ENCODE measurements at regions not wholly inside any gene's neighbourhood (a gene's known extent, or its start where the extent isn't known, plus 50 kb on each side); places are given as distances from the start of the nearest gene placed in this dataset.

DNA sequence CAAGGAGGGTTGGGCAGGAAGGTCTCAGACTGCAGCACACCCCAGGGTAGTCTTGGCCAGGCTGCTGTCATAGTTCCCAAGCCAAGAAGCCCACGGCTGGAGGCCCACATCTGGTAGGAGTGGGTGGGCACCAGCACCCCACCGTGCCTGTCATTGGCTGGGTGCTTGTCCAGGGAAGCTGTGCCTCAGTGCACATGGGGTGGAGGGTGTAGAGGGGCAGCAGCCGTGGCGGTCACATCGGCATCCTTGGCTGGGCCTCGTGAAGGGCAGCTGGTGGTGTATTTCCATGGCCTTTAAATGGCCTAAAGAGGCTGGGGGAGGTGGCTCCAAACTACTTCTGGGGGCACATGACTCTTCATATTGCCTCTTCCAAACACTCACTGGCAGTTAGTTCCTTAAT lies 119.6 kb upstream of the USP24 start (continued):
- TF ChIP-seq ATF3 (IDR thresholded peaks at IDR 0.05; ENCODE audit: borderline replicate concordance, extremely low read depth, low read depth, low read length) (no peak), ZNF687 (IDR thresholded peaks at IDR 0.05) (no peak), PAX8 (IDR thresholded peaks at IDR 0.05) (no peak), TARDBP (IDR thresholded peaks at IDR 0.05; ENCODE audit: borderline replicate concordance) (no peak), WRNIP1 (IDR thresholded peaks at IDR 0.05; ENCODE audit: borderline replicate concordance, low read depth, low read length) (no peak), ZNF384 (IDR thresholded peaks at IDR 0.05; ENCODE audit: borderline replicate concordance, low read depth, low read length) (no peak)
- TF ChIP-seq, protein P1, sequence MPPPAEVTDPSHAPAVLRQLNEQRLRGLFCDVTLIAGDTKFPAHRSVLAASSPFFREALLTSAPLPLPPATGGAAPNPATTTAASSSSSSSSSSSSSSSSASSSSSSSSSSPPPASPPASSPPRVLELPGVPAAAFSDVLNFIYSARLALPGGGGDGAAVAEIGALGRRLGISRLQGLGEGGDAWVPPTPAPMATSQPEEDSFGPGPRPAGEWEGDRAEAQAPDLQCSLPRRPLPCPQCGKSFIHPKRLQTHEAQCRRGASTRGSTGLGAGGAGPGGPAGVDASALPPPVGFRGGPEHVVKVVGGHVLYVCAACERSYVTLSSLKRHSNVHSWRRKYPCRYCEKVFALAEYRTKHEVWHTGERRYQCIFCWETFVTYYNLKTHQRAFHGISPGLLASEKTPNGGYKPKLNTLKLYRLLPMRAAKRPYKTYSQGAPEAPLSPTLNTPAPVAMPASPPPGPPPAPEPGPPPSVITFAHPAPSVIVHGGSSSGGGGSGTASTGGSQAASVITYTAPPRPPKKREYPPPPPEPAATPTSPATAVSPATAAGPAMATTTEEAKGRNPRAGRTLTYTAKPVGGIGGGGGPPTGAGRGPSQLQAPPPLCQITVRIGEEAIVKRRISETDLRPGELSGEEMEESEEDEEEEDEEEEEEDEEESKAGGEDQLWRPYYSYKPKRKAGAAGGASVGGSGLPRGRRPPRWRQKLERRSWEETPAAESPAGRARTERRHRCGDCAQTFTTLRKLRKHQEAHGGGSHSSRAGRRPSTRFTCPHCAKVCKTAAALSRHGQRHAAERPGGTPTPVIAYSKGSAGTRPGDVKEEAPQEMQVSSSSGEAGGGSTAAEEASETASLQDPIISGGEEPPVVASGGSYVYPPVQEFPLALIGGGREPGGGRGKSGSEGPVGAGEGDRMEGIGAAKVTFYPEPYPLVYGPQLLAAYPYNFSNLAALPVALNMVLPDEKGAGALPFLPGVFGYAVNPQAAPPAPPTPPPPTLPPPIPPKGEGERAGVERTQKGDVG (CRISPR knock-in tag; IDR thresholded peaks at IDR 0.05): no peak
